WTC11 (cell line): ENCODE measurements at regions not wholly inside any gene's neighbourhood (a gene's known extent, or its start where the extent isn't known, plus 50 kb on each side); places are given as distances from the start of the nearest gene placed in this dataset.

Experiments used
- ATAC-seq: fragments of 200-7000 bp; cut with Tn5 transposase; 2 replicates; pipeline ENCODE4 v1.10.0; 2021; ENCODE audit warnings: mild to moderate bottlenecking, moderate library complexity
- CTCF ChIA-PET: fragments of 300-600 bp; sonication (Branson Sonifier 250); formaldehyde crosslinking; loops from one replicate; lab custom pipeline; 2021; ENCODE audit warnings: antibody characterized with exemption; lab: Charles Lee
- POLR2A ChIA-PET: fragments of 350-600 bp; sonication (Branson Sonifier 250); formaldehyde crosslinking; loops from one replicate; lab custom pipeline; 2021; ENCODE audit warnings: antibody characterized with exemption; lab: Charles Lee
- DNase-seq: peaks from one replicate; pipeline ENCODE4 v3.0.0; 2021; ENCODE audit warnings: low spot score
- H3K27ac Mint-ChIP-seq: 2 replicates; pipeline ENCODE4 v1.8.0; 2021; ENCODE audit warnings: mixed read lengths
- H3K27me3 Mint-ChIP-seq: 2 replicates; pipeline ENCODE4 v1.8.0; 2021; ENCODE audit warnings: low read depth, mild to moderate bottlenecking, moderate library complexity, mixed read lengths
- H3K36me3 Mint-ChIP-seq: 2 replicates; pipeline ENCODE4 v1.8.0; 2021; ENCODE audit warnings: mixed read lengths
- H3K4me1 Mint-ChIP-seq: 2 replicates; pipeline ENCODE4 v1.8.0; 2022; ENCODE audit warnings: mixed read lengths
- H3K4me3 Mint-ChIP-seq: 2 replicates; pipeline ENCODE4 v1.8.0; 2021; ENCODE audit warnings: mild to moderate bottlenecking, moderate library complexity, mixed read lengths
- H3K9me3 Mint-ChIP-seq: 2 replicates; pipeline ENCODE4 v1.8.0; 2021; ENCODE audit warnings: mixed read lengths
- AR ChIP-seq: fragments of 250-450 bp; sonication (Bioruptor Pico); IDR thresholded peaks from 2 replicates; pipeline ENCODE4 v1.9.0; 2021; ENCODE audit warnings: mild to moderate bottlenecking
- CREM ChIP-seq: sonication (generic); formaldehyde crosslinking; IDR thresholded peaks from 2 replicates; pipeline ENCODE4 v1.8.1; 2022; ENCODE audit warnings: mild to moderate bottlenecking, missing genetic modification reagents, moderate library complexity
- ETV6 ChIP-seq: sonication (generic); formaldehyde crosslinking; IDR thresholded peaks from 2 replicates; pipeline ENCODE4 v1.8.1; 2022; ENCODE audit warnings: mild to moderate bottlenecking, missing genetic modification reagents
- HMGA2 ChIP-seq: fragments of 250-450 bp; sonication (Bioruptor Pico); IDR thresholded peaks from 2 replicates; pipeline ENCODE4 v1.4.0; 2021; ENCODE audit warnings: mild to moderate bottlenecking, moderate library complexity
- KAT7 ChIP-seq: sonication (generic); formaldehyde crosslinking; IDR thresholded peaks from 2 replicates; pipeline ENCODE4 v1.8.1; 2023; ENCODE audit warnings: missing genetic modification reagents, mild to moderate bottlenecking, borderline replicate concordance
- NFATC4 ChIP-seq: fragments of 250-450 bp; sonication (Bioruptor Pico); IDR thresholded peaks from 2 replicates; pipeline ENCODE4 v1.9.0; 2021; ENCODE audit warnings: mild to moderate bottlenecking
- NR3C1 ChIP-seq: sonication (generic); formaldehyde crosslinking; conservative IDR thresholded peaks from 2 replicates; pipeline ENCODE4 v1.8.1; 2023; ENCODE audit warnings: low read depth, mild to moderate bottlenecking, missing genetic modification reagents
- PRRX2 ChIP-seq: fragments of 250-450 bp; sonication (Bioruptor Pico); IDR thresholded peaks from 2 replicates; pipeline ENCODE4 v1.8.0; 2021; ENCODE audit warnings: mild to moderate bottlenecking
- RELA ChIP-seq: sonication (generic); formaldehyde crosslinking; IDR thresholded peaks from 2 replicates; pipeline ENCODE4 v1.8.1; 2022; ENCODE audit warnings: missing genetic modification reagents, mild to moderate bottlenecking, borderline replicate concordance
- TCF7 ChIP-seq: sonication (generic); formaldehyde crosslinking; IDR thresholded peaks from 2 replicates; pipeline ENCODE4 v1.8.0; 2022; ENCODE audit warnings: mild to moderate bottlenecking, low read depth, missing genetic modification reagents, moderate library complexity
- ZBTB21 ChIP-seq: sonication (generic); formaldehyde crosslinking; IDR thresholded peaks from 2 replicates; pipeline ENCODE4 v1.8.1; 2023; ENCODE audit warnings: mild to moderate bottlenecking, missing genetic modification reagents, borderline replicate concordance
- ZBTB43 ChIP-seq: sonication (generic); formaldehyde crosslinking; IDR thresholded peaks from 2 replicates; pipeline ENCODE4 v1.8.1; 2023; ENCODE audit warnings: mild to moderate bottlenecking, missing genetic modification reagents
- ZNF138 ChIP-seq: sonication (generic); formaldehyde crosslinking; conservative IDR thresholded peaks from 2 replicates; pipeline ENCODE4 v1.8.1; 2022; ENCODE audit warnings: mild to moderate bottlenecking, moderate library complexity, missing genetic modification reagents
- ZNF416 ChIP-seq: fragments of 250-450 bp; sonication (Bioruptor Pico); IDR thresholded peaks from 2 replicates; pipeline ENCODE4 v1.9.0; 2021; ENCODE audit warnings: mild to moderate bottlenecking, inconsistent platforms
- TF ChIP-seq, protein P1 (sequence below): sonication (generic); formaldehyde crosslinking; IDR thresholded peaks from 2 replicates; pipeline ENCODE4 v1.8.0; 2023; ENCODE audit warnings: missing genetic modification reagents
- TF ChIP-seq, protein P2 (sequence below): sonication (generic); formaldehyde crosslinking; IDR thresholded peaks from 2 replicates; pipeline ENCODE4 v1.8.0; 2023; ENCODE audit warnings: mild to moderate bottlenecking, missing genetic modification reagents
- TF ChIP-seq, protein P3 (sequence below): sonication (generic); formaldehyde crosslinking; conservative IDR thresholded peaks from 2 replicates; pipeline ENCODE4 v1.8.1; 2023; ENCODE audit warnings: mild to moderate bottlenecking, low read depth, missing genetic modification reagents, moderate library complexity

GRCh38 chr14:44699391-44699790 is 192.3 kb upstream of the FSCB start:
- no peak for ATAC-seq
- ChIA-PET POLR2A (no interaction called here), CTCF (interaction anchor here (0.7 kb wide), 1 partner anchor 147 kb away, joined by 3 read pairs; no protein-coding TSS in a partner anchor)

GRCh38 chr14:44669496-44669895 is 162.4 kb upstream of the FSCB start:
- Mint-ChIP-seq H3K27ac (no peak overlapping the region), H3K27me3 (no peaks in the 10 kb centered on the region), H3K36me3 (0 out of 2 replicates have a peak, but pooled peaks cover 3% of the 10 kb centered on the region), H3K4me1 (no peaks in the 10 kb centered on the region), H3K9me3 (peaks cover 54% of the 10 kb centered on the region), H3K4me3 (no peak overlapping the region)
- DNase-seq (no peak), ATAC-seq (no peak)
- ChIA-PET CTCF (no interaction called here), POLR2A (no interaction called here)
- no peak for TF ChIP-seq HMGA2 (CRISPR knock-in tag)
- no peak for TF ChIP-seq AR (CRISPR knock-in tag)
- no peak for TF ChIP-seq TCF7 (CRISPR knock-in tag)
- no peak for TF ChIP-seq ZBTB21 (CRISPR knock-in tag)
- TF ChIP-seq, protein P1, sequence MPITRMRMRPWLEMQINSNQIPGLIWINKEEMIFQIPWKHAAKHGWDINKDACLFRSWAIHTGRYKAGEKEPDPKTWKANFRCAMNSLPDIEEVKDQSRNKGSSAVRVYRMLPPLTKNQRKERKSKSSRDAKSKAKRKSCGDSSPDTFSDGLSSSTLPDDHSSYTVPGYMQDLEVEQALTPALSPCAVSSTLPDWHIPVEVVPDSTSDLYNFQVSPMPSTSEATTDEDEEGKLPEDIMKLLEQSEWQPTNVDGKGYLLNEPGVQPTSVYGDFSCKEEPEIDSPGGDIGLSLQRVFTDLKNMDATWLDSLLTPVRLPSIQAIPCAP (CRISPR knock-in tag) = no peak
- no peak for TF ChIP-seq NR3C1 (CRISPR knock-in tag)
- TF ChIP-seq ZNF416 (CRISPR knock-in tag) = no peak
- TF ChIP-seq, protein P2, sequence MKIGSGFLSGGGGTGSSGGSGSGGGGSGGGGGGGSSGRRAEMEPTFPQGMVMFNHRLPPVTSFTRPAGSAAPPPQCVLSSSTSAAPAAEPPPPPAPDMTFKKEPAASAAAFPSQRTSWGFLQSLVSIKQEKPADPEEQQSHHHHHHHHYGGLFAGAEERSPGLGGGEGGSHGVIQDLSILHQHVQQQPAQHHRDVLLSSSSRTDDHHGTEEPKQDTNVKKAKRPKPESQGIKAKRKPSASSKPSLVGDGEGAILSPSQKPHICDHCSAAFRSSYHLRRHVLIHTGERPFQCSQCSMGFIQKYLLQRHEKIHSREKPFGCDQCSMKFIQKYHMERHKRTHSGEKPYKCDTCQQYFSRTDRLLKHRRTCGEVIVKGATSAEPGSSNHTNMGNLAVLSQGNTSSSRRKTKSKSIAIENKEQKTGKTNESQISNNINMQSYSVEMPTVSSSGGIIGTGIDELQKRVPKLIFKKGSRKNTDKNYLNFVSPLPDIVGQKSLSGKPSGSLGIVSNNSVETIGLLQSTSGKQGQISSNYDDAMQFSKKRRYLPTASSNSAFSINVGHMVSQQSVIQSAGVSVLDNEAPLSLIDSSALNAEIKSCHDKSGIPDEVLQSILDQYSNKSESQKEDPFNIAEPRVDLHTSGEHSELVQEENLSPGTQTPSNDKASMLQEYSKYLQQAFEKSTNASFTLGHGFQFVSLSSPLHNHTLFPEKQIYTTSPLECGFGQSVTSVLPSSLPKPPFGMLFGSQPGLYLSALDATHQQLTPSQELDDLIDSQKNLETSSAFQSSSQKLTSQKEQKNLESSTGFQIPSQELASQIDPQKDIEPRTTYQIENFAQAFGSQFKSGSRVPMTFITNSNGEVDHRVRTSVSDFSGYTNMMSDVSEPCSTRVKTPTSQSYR = no peak
- TF ChIP-seq KAT7 = no peak
- TF ChIP-seq ETV6 (CRISPR knock-in tag) = no peak
- TF ChIP-seq, protein P3, sequence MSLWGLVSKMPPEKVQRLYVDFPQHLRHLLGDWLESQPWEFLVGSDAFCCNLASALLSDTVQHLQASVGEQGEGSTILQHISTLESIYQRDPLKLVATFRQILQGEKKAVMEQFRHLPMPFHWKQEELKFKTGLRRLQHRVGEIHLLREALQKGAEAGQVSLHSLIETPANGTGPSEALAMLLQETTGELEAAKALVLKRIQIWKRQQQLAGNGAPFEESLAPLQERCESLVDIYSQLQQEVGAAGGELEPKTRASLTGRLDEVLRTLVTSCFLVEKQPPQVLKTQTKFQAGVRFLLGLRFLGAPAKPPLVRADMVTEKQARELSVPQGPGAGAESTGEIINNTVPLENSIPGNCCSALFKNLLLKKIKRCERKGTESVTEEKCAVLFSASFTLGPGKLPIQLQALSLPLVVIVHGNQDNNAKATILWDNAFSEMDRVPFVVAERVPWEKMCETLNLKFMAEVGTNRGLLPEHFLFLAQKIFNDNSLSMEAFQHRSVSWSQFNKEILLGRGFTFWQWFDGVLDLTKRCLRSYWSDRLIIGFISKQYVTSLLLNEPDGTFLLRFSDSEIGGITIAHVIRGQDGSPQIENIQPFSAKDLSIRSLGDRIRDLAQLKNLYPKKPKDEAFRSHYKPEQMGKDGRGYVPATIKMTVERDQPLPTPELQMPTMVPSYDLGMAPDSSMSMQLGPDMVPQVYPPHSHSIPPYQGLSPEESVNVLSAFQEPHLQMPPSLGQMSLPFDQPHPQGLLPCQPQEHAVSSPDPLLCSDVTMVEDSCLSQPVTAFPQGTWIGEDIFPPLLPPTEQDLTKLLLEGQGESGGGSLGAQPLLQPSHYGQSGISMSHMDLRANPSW (CRISPR knock-in tag) = no peak
- no peak for TF ChIP-seq ZNF138
- no peak for TF ChIP-seq NFATC4 (CRISPR knock-in tag)
- TF ChIP-seq, all 79 proteins: peak for 0

More at GRCh38 chr14:44699391-44699790, 192.3 kb upstream of the FSCB start:
- Mint-ChIP-seq H3K27ac (no peak overlapping the region), H3K4me3 (no peak overlapping the region), H3K36me3 (peaks cover 9% of the 10 kb centered on the region; the same call in 1 of the 2 replicates), H3K9me3 (peaks cover 14% of the 10 kb centered on the region), H3K27me3 (no peaks in the 10 kb centered on the region; the same call in 1 of the 2 replicates), H3K4me1 (peaks cover 5% of the 10 kb centered on the region)
- TF ChIP-seq, protein P3 (CRISPR knock-in tag) = no peak
- no peak for TF ChIP-seq ZBTB43 (CRISPR knock-in tag)
- TF ChIP-seq PRRX2 (CRISPR knock-in tag) = no peak
- no peak for TF ChIP-seq RELA (CRISPR knock-in tag)
- no peak for TF ChIP-seq CREM (CRISPR knock-in tag)
- no peak for DNase-seq
